PFSK-1 (cell line): ENCODE measurements at regions not wholly inside any gene's neighbourhood (a gene's known extent, or its start where the extent isn't known, plus 50 kb on each side); places are given as distances from the start of the nearest gene placed in this dataset.

Experiments used
- FOXP2 ChIP-seq: optimal IDR thresholded peaks from 2 replicates; pipeline ENCODE3; 2011; ENCODE audit warnings: borderline replicate concordance, control low read depth, inconsistent platforms; ENCODE audit not compliant: insufficient read depth; ENCODE audit errors: extremely low read length, extremely low read depth
- POLR2AphosphoS5 ChIP-seq: IDR thresholded peaks from 2 replicates; pipeline ENCODE4 v1.6.1; 2012; ENCODE audit warnings: low read depth, mild to moderate bottlenecking, control low read depth, low read length, moderate library complexity
- REST ChIP-seq, 2 experiments: IDR thresholded peaks; 2 replicates each; pipeline versions ENCODE4 v1.6.1 to v1.8.0; 2011 to 2012; ENCODE audit warnings: low read depth in 2 of 2, low read length in 2 of 2, control low read depth in 1 of 2, inconsistent platforms in 1 of 2, mild to moderate bottlenecking in 1 of 2, moderate library complexity in 1 of 2; ENCODE audit not compliant: insufficient read depth in 1 of 2
- SIN3A ChIP-seq: IDR thresholded peaks from 2 replicates; pipeline ENCODE4 v1.6.1; 2012; ENCODE audit warnings: mild to moderate bottlenecking, low read length, moderate library complexity, borderline replicate concordance; ENCODE audit not compliant: insufficient read depth
- TAF1 ChIP-seq: IDR thresholded peaks from 2 replicates; pipeline ENCODE4 v1.6.1; 2012; ENCODE audit warnings: low read length, control low read depth, borderline replicate concordance; ENCODE audit not compliant: insufficient read depth

- TF ChIP-seq TAF1, result no peak
- no peak for TF ChIP-seq REST (IDR thresholded peaks at IDR 0.05; ENCODE audit: insufficient read depth in 1 of 2, low read depth in 2 of 2, low read length in 2 of 2)
- no peak for TF ChIP-seq POLR2AphosphoS5
- no peak for TF ChIP-seq FOXP2
- TF ChIP-seq SIN3A, result no peak
These were observed 252.5 kb upstream of the SIX2 start for GRCh38 chr2:45261746-45262145.

GRCh38 chr2:45260946-45261345, 251.7 kb upstream of the SIX2 start:
- no peak for TF ChIP-seq TAF1
- no peak for TF ChIP-seq SIN3A
- TF ChIP-seq REST (IDR thresholded peaks at IDR 0.05; ENCODE audit: insufficient read depth in 1 of 2, low read depth in 2 of 2, low read length in 2 of 2), result no peak
- TF ChIP-seq FOXP2, result no peak
- no peak for TF ChIP-seq POLR2AphosphoS5

- TF ChIP-seq SIN3A (no peak), REST (IDR thresholded peaks at IDR 0.05; ENCODE audit: insufficient read depth in 1 of 2, low read depth in 2 of 2, low read length in 2 of 2) (no peak), TAF1 (no peak), POLR2AphosphoS5 (no peak), FOXP2 (no peak)
These were observed 250.4 kb upstream of the SIX2 start for GRCh38 chr2:45259547-45260160.

GRCh38 chr2:45259138-45259537, 249.9 kb upstream of the SIX2 start:
- TF ChIP-seq POLR2AphosphoS5 (no peak), TAF1 (no peak), FOXP2 (no peak), REST (IDR thresholded peaks at IDR 0.05; ENCODE audit: insufficient read depth in 1 of 2, low read depth in 2 of 2, low read length in 2 of 2) (no peak), SIN3A (no peak)

GRCh38 chr2:45258311-45258710, 249.1 kb upstream of the SIX2 start:
- TF ChIP-seq FOXP2 (no peak), TAF1 (no peak), POLR2AphosphoS5 (no peak), REST (IDR thresholded peaks at IDR 0.05; ENCODE audit: insufficient read depth in 1 of 2, low read depth in 2 of 2, low read length in 2 of 2) (no peak), SIN3A (no peak)
